ENCODE measurements at regions not wholly inside any gene's neighbourhood (a gene's known extent, or its start where the extent isn't known, plus 50 kb on each side); places are given as distances from the start of the nearest gene placed in this dataset.

DNA sequence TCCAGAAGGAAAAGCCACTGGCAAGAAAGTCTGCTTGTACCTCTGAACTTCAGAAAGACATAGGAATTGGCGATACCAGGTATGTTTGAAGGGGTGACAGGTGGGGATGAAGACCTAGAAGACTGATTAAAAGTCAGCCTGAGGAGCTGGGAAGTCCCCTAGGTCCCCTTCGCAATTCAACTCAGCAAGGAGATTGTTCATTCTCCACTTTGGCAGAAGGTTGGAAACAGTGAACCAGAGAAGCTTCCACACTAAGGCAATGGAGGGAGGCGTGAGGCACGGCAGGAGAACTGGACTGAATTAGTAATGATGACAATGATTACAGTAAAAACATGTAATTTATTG is 240.3 kb upstream of the TMPO start:
- Histone ChIP-seq H3K9me3 (no peaks in the 10 kb centered on the region), H3K27ac (no peak overlapping the region), H3K4me1 (no peaks in the 10 kb centered on the region), H3K36me3 (no peaks in the 10 kb centered on the region), H3K27me3 (no peaks in the 10 kb centered on the region), H3K4me3 (no peak overlapping the region)
- 79 to 90% (median 87%) methylated on average over 4 of the region's 4 CpGs for WGBS, 5 donors
- TF ChIP-seq, protein P1, sequence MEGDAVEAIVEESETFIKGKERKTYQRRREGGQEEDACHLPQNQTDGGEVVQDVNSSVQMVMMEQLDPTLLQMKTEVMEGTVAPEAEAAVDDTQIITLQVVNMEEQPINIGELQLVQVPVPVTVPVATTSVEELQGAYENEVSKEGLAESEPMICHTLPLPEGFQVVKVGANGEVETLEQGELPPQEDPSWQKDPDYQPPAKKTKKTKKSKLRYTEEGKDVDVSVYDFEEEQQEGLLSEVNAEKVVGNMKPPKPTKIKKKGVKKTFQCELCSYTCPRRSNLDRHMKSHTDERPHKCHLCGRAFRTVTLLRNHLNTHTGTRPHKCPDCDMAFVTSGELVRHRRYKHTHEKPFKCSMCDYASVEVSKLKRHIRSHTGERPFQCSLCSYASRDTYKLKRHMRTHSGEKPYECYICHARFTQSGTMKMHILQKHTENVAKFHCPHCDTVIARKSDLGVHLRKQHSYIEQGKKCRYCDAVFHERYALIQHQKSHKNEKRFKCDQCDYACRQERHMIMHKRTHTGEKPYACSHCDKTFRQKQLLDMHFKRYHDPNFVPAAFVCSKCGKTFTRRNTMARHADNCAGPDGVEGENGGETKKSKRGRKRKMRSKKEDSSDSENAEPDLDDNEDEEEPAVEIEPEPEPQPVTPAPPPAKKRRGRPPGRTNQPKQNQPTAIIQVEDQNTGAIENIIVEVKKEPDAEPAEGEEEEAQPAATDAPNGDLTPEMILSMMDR (IDR thresholded peaks at IDR 0.05), result no peak
- TF ChIP-seq POLR2AphosphoS5 (IDR thresholded peaks at IDR 0.05) (no peak), POLR2A (IDR thresholded peaks at IDR 0.05) (no peak), EP300 (IDR thresholded peaks at IDR 0.05) (no peak)
- DNase-seq, result no peak
- intact Hi-C loops (cut with DNase I; ENCODE audit: low total_unique reads), result no loop called here

DNA sequence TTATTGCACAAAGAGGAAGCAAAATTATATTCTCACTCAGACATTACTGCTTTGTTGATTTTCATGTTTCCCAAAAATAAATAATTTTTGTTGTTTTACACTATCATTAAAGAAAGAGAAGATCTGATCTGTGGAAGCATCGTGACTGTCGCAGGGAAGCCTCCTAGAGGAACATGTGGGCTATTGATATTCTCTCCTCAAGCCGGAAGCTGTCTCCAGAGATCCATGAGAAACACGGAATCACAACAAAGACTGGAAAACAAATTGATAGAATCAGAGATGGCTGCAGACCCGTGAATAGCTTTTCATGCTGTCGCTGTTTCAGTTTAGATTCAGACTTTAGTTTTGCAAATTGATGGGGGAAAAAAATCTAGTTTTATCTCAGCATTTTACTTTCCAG is 235.2 kb upstream of the TMPO start:
- Histone ChIP-seq H3K27ac (no peak overlapping the region), H3K4me1 (no peaks in the 10 kb centered on the region), H3K9me3 (no peaks in the 10 kb centered on the region), H3K27me3 (no peaks in the 10 kb centered on the region), H3K36me3 (no peaks in the 10 kb centered on the region), H3K4me3 (no peak overlapping the region)
- 72 to 84% (median 76%) methylated on average over 6 of the region's 6 CpGs for WGBS, 5 donors
- TF ChIP-seq POLR2A (IDR thresholded peaks at IDR 0.05) (no peak), EP300 (IDR thresholded peaks at IDR 0.05) (no peak), POLR2AphosphoS5 (IDR thresholded peaks at IDR 0.05) (no peak)
- TF ChIP-seq, protein P1 (IDR thresholded peaks at IDR 0.05), result no peak
- intact Hi-C loops (cut with DNase I; ENCODE audit: low total_unique reads), result no loop called here
- no peak for DNase-seq

DNA sequence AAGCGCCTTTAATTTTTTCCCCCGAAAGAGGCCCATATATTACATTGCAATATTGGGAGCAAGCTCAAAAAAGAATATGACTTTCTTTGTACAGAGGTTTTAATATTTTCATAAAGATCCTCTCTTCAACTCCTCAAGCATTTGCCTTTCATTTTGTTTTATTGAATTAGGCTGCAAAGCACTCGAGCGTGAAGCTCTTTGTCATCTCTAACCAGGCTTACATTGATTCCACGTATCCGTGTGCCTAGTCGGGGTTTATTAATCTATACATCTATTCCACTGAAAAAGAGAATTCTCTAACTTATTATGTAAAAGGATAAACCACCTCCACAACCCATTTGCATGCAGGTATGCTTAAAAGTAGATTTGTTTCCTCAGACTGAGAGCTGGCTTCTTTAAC is 234.8 kb upstream of the TMPO start:
- DNase-seq, result no peak
- no peaks in the 10 kb centered on the region for H3K27me3 ChIP-seq
- H3K9me3 ChIP-seq, result no peaks in the 10 kb centered on the region
- H3K4me1 ChIP-seq, result no peaks in the 10 kb centered on the region
- no peak for TF ChIP-seq EP300 (IDR thresholded peaks at IDR 0.05)
- intact Hi-C loops (cut with DNase I; ENCODE audit: low total_unique reads), result no loop called here
- no peak overlapping the region for H3K27ac ChIP-seq
- WGBS, 5 donors, result 86 to 91% (median 88%) methylated on average over 7 of the region's 7 CpGs
- H3K36me3 ChIP-seq, result no peaks in the 10 kb centered on the region
- H3K4me3 ChIP-seq, result no peak overlapping the region

DNA sequence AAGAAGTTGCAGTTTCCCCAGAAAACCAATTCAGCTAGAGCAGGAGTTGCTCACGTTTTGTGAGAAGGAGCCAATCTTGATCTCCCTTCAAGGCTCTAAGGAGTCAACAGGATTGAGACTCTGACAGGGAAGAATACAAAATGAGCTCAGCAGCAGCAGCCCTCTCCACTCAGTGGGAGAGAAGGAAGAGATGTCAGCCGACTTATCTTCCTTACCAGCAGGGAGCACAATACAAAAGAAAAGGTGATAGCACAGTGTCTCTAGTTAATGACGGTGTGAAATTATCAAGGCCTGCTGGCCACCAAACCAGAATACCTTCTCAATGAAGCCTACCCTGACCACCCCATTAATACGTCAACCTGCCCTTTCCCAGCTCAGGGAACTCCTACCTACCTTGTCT is 223.6 kb upstream of the TMPO start:
- 12 to 20% (median 17%) methylated on average over 4 of the region's 4 CpGs for WGBS, 5 donors
- H3K27ac ChIP-seq, result no peak overlapping the region
- no peaks in the 10 kb centered on the region for H3K4me1 ChIP-seq
- no peaks in the 10 kb centered on the region for H3K27me3 ChIP-seq
- no peak for DNase-seq
- no peak overlapping the region for H3K4me3 ChIP-seq
- no peaks in the 10 kb centered on the region for H3K9me3 ChIP-seq
- intact Hi-C loops (cut with DNase I; ENCODE audit: low total_unique reads), result no loop called here
- TF ChIP-seq EP300 (IDR thresholded peaks at IDR 0.05), result no peak
- no peaks in the 10 kb centered on the region for H3K36me3 ChIP-seq

DNA sequence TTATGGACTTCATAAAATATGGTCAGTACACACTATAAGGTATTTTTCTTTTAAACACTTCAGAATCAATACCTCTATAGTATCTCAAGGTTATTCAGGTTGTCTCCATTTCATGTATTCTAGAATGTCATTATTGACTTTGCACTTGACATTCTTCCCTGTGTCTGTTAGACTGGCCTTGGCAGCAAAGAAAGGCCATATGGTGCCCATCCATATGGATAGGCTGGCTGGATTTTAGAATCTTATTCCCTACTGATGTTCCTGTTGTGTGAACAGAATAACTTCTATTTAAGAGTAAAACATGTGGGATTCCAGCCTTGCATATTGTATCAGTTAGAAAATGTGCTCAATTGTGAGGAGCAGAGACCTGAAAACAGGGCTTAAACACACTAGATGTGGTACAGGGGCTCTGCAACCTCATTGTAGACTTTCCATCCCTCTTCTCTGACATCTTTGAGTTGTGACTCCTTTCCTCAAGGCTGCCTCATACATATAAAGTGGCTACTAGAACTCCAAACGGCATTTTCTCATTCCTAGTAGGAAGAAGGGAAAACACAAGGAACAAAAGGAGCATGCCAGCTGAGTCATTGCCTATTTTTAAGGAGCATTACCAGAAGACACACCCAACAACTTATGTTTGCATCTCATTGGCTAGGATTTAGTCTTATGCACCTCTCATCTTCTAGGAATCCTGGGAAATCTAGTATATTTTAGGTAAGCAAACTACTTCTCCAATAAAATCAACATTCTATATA is 221.2 kb upstream of the TMPO start:
- no peaks in the 10 kb centered on the region for H3K9me3 ChIP-seq
- H3K4me1 ChIP-seq, result no peaks in the 10 kb centered on the region
- H3K27ac ChIP-seq, result no peak overlapping the region
- 27 to 64% (median 52%) methylated on average over 1 of the region's 1 CpG for WGBS, 5 donors
- intact Hi-C loops (cut with DNase I; ENCODE audit: low total_unique reads), result no loop called here
- TF ChIP-seq POLR2AphosphoS5 (IDR thresholded peaks at IDR 0.05), result no peak
- TF ChIP-seq, protein P1 (IDR thresholded peaks at IDR 0.05), result no peak
- TF ChIP-seq POLR2A (IDR thresholded peaks at IDR 0.05), result no peak
- no peak for TF ChIP-seq EP300 (IDR thresholded peaks at IDR 0.05)
- H3K4me3 ChIP-seq, result no peak overlapping the region
- no peaks in the 10 kb centered on the region for H3K27me3 ChIP-seq
- DNase-seq, result no peak
- H3K36me3 ChIP-seq, result no peaks in the 10 kb centered on the region

Data from stomach (tissue), 8 donors.